B cell (primary cell): ENCODE measurements at regions not wholly inside any gene's neighbourhood (a gene's known extent, or its start where the extent isn't known, plus 50 kb on each side); places are given as distances from the start of the nearest gene placed in this dataset.

Source experiments
- CTCF ChIP-seq: fragments of 200-600 bp; IDR thresholded peaks from one replicate; pipeline ENCODE4 v1.8.0; 2022; ENCODE audit warnings: antibody characterized with exemption, mild to moderate bottlenecking
- EZH2 ChIP-seq: IDR thresholded peaks from 2 replicates; pipeline ENCODE4 v1.6.1; 2012; ENCODE audit warnings: borderline replicate concordance, low read depth, mild to moderate bottlenecking, moderate library complexity, low read length; ENCODE audit not compliant: insufficient read depth, poor library complexity, severe bottlenecking

- no peak for TF ChIP-seq EZH2
- TF ChIP-seq CTCF = no peak
These were observed 277.1 kb upstream of the PROK2 start for GRCh38 chr3:72062017-72062416.
